Esophagus muscularis mucosa (tissue), 4 donors: ENCODE measurements at regions not wholly inside any gene's neighbourhood (a gene's known extent, or its start where the extent isn't known, plus 50 kb on each side); places are given as distances from the start of the nearest gene placed in this dataset.
A peak's percentile ranks its signal among the peaks of the same experiment; 100 is the strongest.
"Not testable (repeated sequence)": the region's sequence is repeated elsewhere in the genome, so short reads cannot be mapped to it uniquely, and the experiment has no call there.

Experiments
- DNase-seq: peaks from one replicate; pipeline ENCODE4 v3.0.0-alpha.2; 2017; ENCODE audit errors: extremely low spot score
- H3K27ac ChIP-seq, 4 donors: fragments of 200-600 bp; sonication (generic); replicated peaks in 1 of 4; 1 replicate in 3 of 4; 2 replicates in 1 of 4; pipeline ENCODE4 v1.5.1; 2016 to 2019; ENCODE audit warnings: mild to moderate bottlenecking in 1 of 4
- H3K27me3 ChIP-seq, 4 donors: fragments of 200-600 bp; sonication (generic); one replicate each; pipeline versions ENCODE4 v1.5.1 to v1.6.0; 2016 to 2019
- H3K36me3 ChIP-seq, 4 donors: fragments of 200-600 bp; sonication (generic); one replicate each; pipeline ENCODE4 v1.5.1; 2016 to 2019
- H3K4me1 ChIP-seq, 4 donors: fragments of 200-600 bp; sonication (generic); one replicate each; pipeline ENCODE4 v1.5.1; 2016 to 2019
- H3K4me3 ChIP-seq, 4 donors: fragments of 200-600 bp; sonication (generic); 1 replicate in 2 of 4; 2 replicates in 2 of 4; pipeline ENCODE4 v1.5.1; 2016 to 2019; ENCODE audit warnings: mild to moderate bottlenecking in 4 of 4, moderate library complexity in 1 of 4
- H3K9me3 ChIP-seq, 4 donors: fragments of 200-600 bp; sonication (generic); 1 replicate in 3 of 4; 2 replicates in 1 of 4; pipeline ENCODE4 v1.5.1; 2016 to 2019
- CTCF ChIP-seq, 3 experiments: fragments of 200-600 bp in 2 of 3; fragments of 450-650 bp in 1 of 3; sonication (generic) in 2 of 3; IDR thresholded peaks; one replicate each; pipeline ENCODE4 v1.5.1; 2017 to 2019; ENCODE audit warnings: antibody characterized with exemption in 3 of 3, mild to moderate bottlenecking in 2 of 3, moderate library complexity in 1 of 3
- EP300 ChIP-seq: sonication (generic); formaldehyde crosslinking; IDR thresholded peaks from one replicate; pipeline ENCODE4 v1.6.1; 2017; ENCODE audit warnings: antibody characterized with exemption
- POLR2A ChIP-seq: fragments of 450-650 bp; IDR thresholded peaks from one replicate; pipeline ENCODE4 v1.6.1; 2017; ENCODE audit warnings: antibody characterized with exemption, moderate library complexity, mild to moderate bottlenecking, low read depth
- POLR2AphosphoS5 ChIP-seq, 2 donors: sonication (generic); formaldehyde crosslinking; IDR thresholded peaks; one replicate each; pipeline ENCODE4 v1.6.1; 2017; ENCODE audit warnings: antibody characterized with exemption in 2 of 2
- WGBS: methylation state at CpG from one replicate; pipeline ENCODE4 v1.1.5; 2018; 5-methylcytosine and 5-hydroxymethylcytosine counted together
- intact Hi-C: fragments of 100-400 bp; cut with DNase I; formaldehyde crosslinking; loops from one replicate; pipeline ENCODE4 v1.15.1; 2023

- WGBS, result 83% methylated on average over 6 of the region's 6 CpGs
- H3K27me3 ChIP-seq, H3K4me3 ChIP-seq, H3K9me3 ChIP-seq, H3K4me1 ChIP-seq, H3K36me3 ChIP-seq, DNase-seq, H3K27ac ChIP-seq, intact Hi-C loops: not testable (repeated sequence)
Observed at GRCh38 chr2:113386780-113387433, 50.6 kb upstream of the ZNG1B start.

- H3K27ac ChIP-seq, H3K36me3 ChIP-seq, H3K27me3 ChIP-seq, H3K4me3 ChIP-seq, H3K4me1 ChIP-seq, DNase-seq, H3K9me3 ChIP-seq, intact Hi-C loops: not testable (repeated sequence)
- WGBS, result 88% methylated on average over 2 of the region's 2 CpGs
Observed at GRCh38 chr2:113379621-113380020, 57.9 kb upstream of the ZNG1B start.

- no peak for TF ChIP-seq EP300
- no peak for TF ChIP-seq POLR2AphosphoS5 (IDR thresholded peaks at IDR 0.05)
- no peak for TF ChIP-seq CTCF (IDR thresholded peaks at IDR 0.05)
- no peak for TF ChIP-seq POLR2A
- H3K9me3 ChIP-seq, result no peaks in the 10 kb centered on the region
- H3K27me3 ChIP-seq, result peaks cover 0 to 3% (median 0%) of the 10 kb centered on the region in 4 donors
- H3K36me3 ChIP-seq, result no peaks in the 10 kb centered on the region
- peak; percentile 86 for DNase-seq
- 84% methylated on average over 3 of the region's 3 CpGs for WGBS
- no peaks in the 10 kb centered on the region for H3K4me1 ChIP-seq
- intact Hi-C loops, result no loop called here
- peak overlapping the region in 1 of 4 donors; percentile 26 for H3K27ac ChIP-seq
- H3K4me3 ChIP-seq, result no peak overlapping the region
Observed at GRCh38 chr2:113376913-113377445, 60.5 kb upstream of the ZNG1B start.

GRCh38 chr2:113376253-113376912 lies 61.1 kb upstream of the ZNG1B start:
- intact Hi-C loops, result no loop called here
- H3K27ac ChIP-seq, result peak overlapping the region in 1 of 4 donors; percentile 26

GRCh38 chr2:113374857-113375256 lies 62.6 kb upstream of the ZNG1B start:
- H3K4me3 ChIP-seq, H3K27ac ChIP-seq, H3K27me3 ChIP-seq, H3K9me3 ChIP-seq, H3K36me3 ChIP-seq, H3K4me1 ChIP-seq: not testable (repeated sequence)
- DNase-seq, result peak; percentile 45
- intact Hi-C loops, result loop anchor here (5.0 kb wide), 1 partner anchor 238 kb away; no protein-coding TSS in a partner anchor
- WGBS, result 41% methylated on average over 4 of the region's 4 CpGs

More at GRCh38 chr2:113376253-113376912, 61.1 kb upstream of the ZNG1B start:
- Histone ChIP-seq H3K9me3 (no peaks in the 10 kb centered on the region), H3K4me1 (no peaks in the 10 kb centered on the region), H3K36me3 (no peaks in the 10 kb centered on the region), H3K4me3 (no peak overlapping the region), H3K27me3 (peaks cover 0 to 3% (median 0%) of the 10 kb centered on the region in 4 donors)
- peak; percentile 84 for DNase-seq
- no peak for TF ChIP-seq POLR2A
- no peak for TF ChIP-seq CTCF (IDR thresholded peaks at IDR 0.05)
- no peak for TF ChIP-seq POLR2AphosphoS5 (IDR thresholded peaks at IDR 0.05)
- no peak for TF ChIP-seq EP300
- WGBS, result 72% methylated on average over 2 of the region's 2 CpGs

- not testable (repeated sequence) for H3K9me3 ChIP-seq, DNase-seq, H3K27ac ChIP-seq, H3K36me3 ChIP-seq, H3K4me3 ChIP-seq, H3K4me1 ChIP-seq, H3K27me3 ChIP-seq
- WGBS, result 87% methylated on average over 14 of the region's 14 CpGs
- intact Hi-C loops, result loop anchor here (2.0 to 5.0 kb wide), 2 partner anchors 172 to 235 kb away; no protein-coding TSS in a partner anchor
Observed at GRCh38 chr2:113372258-113372834, 65.1 kb upstream of the ZNG1B start.
